IMR-90 (cell line): ENCODE measurements at regions not wholly inside any gene's neighbourhood (a gene's known extent, or its start where the extent isn't known, plus 50 kb on each side); places are given as distances from the start of the nearest gene placed in this dataset.

Experiments used
- ATAC-seq: fragments of 200-7000 bp; cut with Tn5 transposase; 2 replicates; pipeline ENCODE4 v1.9.1; 2020; ENCODE audit warnings: low read depth, mild to moderate bottlenecking, moderate library complexity
- BruUV-seq: library from RNA; stranded (reverse); fragments of 400-500 nt; replicated peaks from 2 replicates; lab custom pipeline; 2021; lab: Mats Ljungman, UMichigan
- CTCF ChIA-PET: fragments of 300-600 bp; formaldehyde crosslinking; extraction: SDS; loops from one replicate; lab custom pipeline; 2021; ENCODE audit warnings: antibody characterized with exemption; lab: Yijun Ruan, JAX
- POLR2A ChIA-PET: fragments of 300-600 bp; sonication (Branson Sonifier 250); formaldehyde crosslinking; loops from one replicate; lab custom pipeline; 2022; ENCODE audit warnings: antibody characterized with exemption; ENCODE audit not compliant: unreplicated experiment; lab: Charles Lee
- DNase-seq: peaks from one replicate; pipeline ENCODE4 v3.0.0; 2013
- H2AFZ ChIP-seq: replicated peaks from 2 replicates; pipeline ENCODE3; 2013; ENCODE audit warnings: low read length, mild to moderate bottlenecking; ENCODE audit not compliant: poor library complexity
- H2AK5ac ChIP-seq: 2 replicates; pipeline ENCODE4 v1.6.1; 2013; ENCODE audit warnings: low read depth, low read length, inconsistent platforms
- H2AK9ac ChIP-seq: replicated peaks from 2 replicates; pipeline ENCODE3; 2013; ENCODE audit warnings: mild to moderate bottlenecking, low read depth, low read length, moderate library complexity; ENCODE audit not compliant: poor library complexity
- H2BK120ac ChIP-seq: 2 replicates; pipeline ENCODE4 v1.6.1; 2013; ENCODE audit warnings: low read depth, low read length, inconsistent platforms
- H2BK15ac ChIP-seq: 3 replicates; pipeline ENCODE4 v1.6.1; 2013; ENCODE audit warnings: low read depth, low read length, inconsistent platforms
- H2BK20ac ChIP-seq: 2 replicates; pipeline ENCODE4 v1.6.1; 2013; ENCODE audit warnings: low read depth, mild to moderate bottlenecking, inconsistent platforms, low read length, moderate library complexity
- H2BK5ac ChIP-seq: 2 replicates; pipeline ENCODE4 v1.6.1; 2013; ENCODE audit warnings: mild to moderate bottlenecking, low read depth, low read length, inconsistent platforms; ENCODE audit not compliant: poor library complexity, severe bottlenecking
- H3K14ac ChIP-seq: replicated peaks from 2 replicates; pipeline ENCODE4 v1.6.1; 2013; ENCODE audit warnings: low read depth, low read length, inconsistent platforms
- H3K18ac ChIP-seq: 2 replicates; pipeline ENCODE4 v1.6.1; 2013; ENCODE audit warnings: low read depth, low read length, control low read depth
- H3K23ac ChIP-seq: 2 replicates; pipeline ENCODE4 v1.6.1; 2013; ENCODE audit warnings: low read depth, low read length, inconsistent platforms
- H3K27ac ChIP-seq: 2 replicates; pipeline ENCODE4 v1.5.1; 2013; ENCODE audit warnings: mild to moderate bottlenecking, control low read depth, low read length; ENCODE audit not compliant: insufficient read depth
- H3K27me3 ChIP-seq: 2 replicates; pipeline ENCODE4 v1.6.1; 2013; ENCODE audit warnings: low read length; ENCODE audit not compliant: control insufficient read depth, insufficient read depth
- H3K36me3 ChIP-seq: 2 replicates; pipeline ENCODE4 v1.6.1; 2013; ENCODE audit warnings: low read length, mixed read lengths; ENCODE audit not compliant: control insufficient read depth, insufficient read depth
- H3K4ac ChIP-seq: 2 replicates; pipeline ENCODE4 v1.6.1; 2013; ENCODE audit warnings: low read depth, low read length, inconsistent platforms
- H3K4me1 ChIP-seq: 2 replicates; pipeline ENCODE4 v1.6.1; 2013; ENCODE audit warnings: low read length, mixed read lengths; ENCODE audit not compliant: control insufficient read depth, insufficient read depth
- H3K4me2 ChIP-seq: 2 replicates; pipeline ENCODE4 v1.6.1; 2013; ENCODE audit warnings: low read depth, mild to moderate bottlenecking, control low read depth, low read length, moderate library complexity
- H3K4me3 ChIP-seq: 2 replicates; pipeline ENCODE4 v1.5.1; 2013; ENCODE audit warnings: low read depth, mild to moderate bottlenecking, control low read depth, low read length, moderate library complexity; ENCODE audit not compliant: insufficient read depth
- H3K56ac ChIP-seq: 2 replicates; pipeline ENCODE4 v1.6.1; 2013; ENCODE audit warnings: low read length, inconsistent platforms; ENCODE audit not compliant: insufficient read depth; ENCODE audit errors: extremely low read depth
- H3K79me1 ChIP-seq, 2 experiments: 2 replicates each; pipeline ENCODE4 v1.6.1; 2013; ENCODE audit warnings: low read length in 2 of 2, inconsistent platforms in 1 of 2, low read depth in 1 of 2
- H3K9ac ChIP-seq: 2 replicates; pipeline ENCODE4 v1.6.1; 2013; ENCODE audit warnings: low read depth, low read length, control low read depth
- H3K9me1 ChIP-seq: 2 replicates; pipeline ENCODE4 v1.6.1; 2013; ENCODE audit warnings: low read length, inconsistent platforms; ENCODE audit not compliant: insufficient read depth
- H3K9me3 ChIP-seq: 2 replicates; pipeline ENCODE4 v1.6.1; 2013; ENCODE audit warnings: low read length; ENCODE audit not compliant: control insufficient read depth, insufficient read depth
- H4K20me1 ChIP-seq: 2 replicates; pipeline ENCODE4 v1.6.1; 2013; ENCODE audit warnings: low read length, inconsistent platforms; ENCODE audit not compliant: insufficient read depth
- H4K5ac ChIP-seq: 2 replicates; pipeline ENCODE4 v1.6.1; 2013; ENCODE audit warnings: mild to moderate bottlenecking, low read depth, low read length, control low read depth
- H4K8ac ChIP-seq, 2 experiments: 2 replicates each; pipeline ENCODE4 v1.6.1; 2013; ENCODE audit warnings: low read depth in 2 of 2, low read length in 2 of 2, control low read depth in 1 of 2, inconsistent platforms in 1 of 2
- H4K91ac ChIP-seq: 2 replicates; pipeline ENCODE4 v1.6.1; 2013; ENCODE audit warnings: low read depth, low read length, inconsistent platforms; ENCODE audit not compliant: insufficient read depth
- BHLHE40 ChIP-seq: fragments of 150-350 bp; IDR thresholded peaks from 2 replicates; pipeline ENCODE4 v1.6.1; 2016; ENCODE audit warnings: mild to moderate bottlenecking, low read depth, low read length
- CEBPB ChIP-seq: IDR thresholded peaks from 2 replicates; pipeline ENCODE4 v1.6.1; 2012; ENCODE audit warnings: low read depth, low read length, improper control_type of control experiment
- CTCF ChIP-seq: conservative IDR thresholded peaks from 2 replicates; pipeline ENCODE4 v1.5.1; 2012; ENCODE audit warnings: mild to moderate bottlenecking, low read depth, low read length, improper control_type of control experiment
- FOS ChIP-seq: fragments of 150-350 bp; IDR thresholded peaks from 2 replicates; pipeline ENCODE4 v1.6.1; 2016; ENCODE audit warnings: low read depth, low read length
- MAFK ChIP-seq: IDR thresholded peaks from 2 replicates; pipeline ENCODE4 v1.6.1; 2012; ENCODE audit warnings: low read depth, low read length, improper control_type of control experiment
- MAZ ChIP-seq: IDR thresholded peaks from 2 replicates; pipeline ENCODE4 v1.6.1; 2012; ENCODE audit warnings: low read depth, mild to moderate bottlenecking, low read length, improper control_type of control experiment, moderate library complexity, borderline replicate concordance
- MXI1 ChIP-seq: IDR thresholded peaks from 2 replicates; pipeline ENCODE4 v1.6.1; 2012; ENCODE audit warnings: low read depth, mild to moderate bottlenecking, low read length, moderate library complexity, borderline replicate concordance
- NFE2L2 ChIP-seq: fragments of 150-350 bp; IDR thresholded peaks from 2 replicates; pipeline ENCODE4 v1.6.1; 2016; ENCODE audit warnings: low read depth, mild to moderate bottlenecking, low read length
- RCOR1 ChIP-seq: IDR thresholded peaks from 2 replicates; pipeline ENCODE4 v1.6.1; 2012; ENCODE audit warnings: mild to moderate bottlenecking, low read length, improper control_type of control experiment; ENCODE audit not compliant: insufficient replicate concordance
- RFX5 ChIP-seq: IDR thresholded peaks from 2 replicates; pipeline ENCODE4 v1.8.0; 2012; ENCODE audit warnings: low read depth, mild to moderate bottlenecking, low read length, moderate library complexity
- SMC3 ChIP-seq: fragments of 150-350 bp; IDR thresholded peaks from 2 replicates; pipeline ENCODE4 v1.6.1; 2016; ENCODE audit warnings: low read depth, mild to moderate bottlenecking, antibody characterized with exemption, low read length, moderate library complexity
- WGBS, 2 experiments: methylation state at CpG; one replicate each; pipeline versions ENCODE4 v1.1.5 to v1.1.7; 2013; ENCODE audit warnings: missing lambda C conversion rate in 2 of 2; ENCODE audit not compliant: insufficient read length in 1 of 2; ENCODE audit errors: extremely low coverage in 2 of 2; 5-methylcytosine and 5-hydroxymethylcytosine counted together
- dilution Hi-C: fragments of 300-500 bp; cut with HindIII; formaldehyde crosslinking; loops from one replicate; pipeline ENCODE4 v1.14.3; 2018; ENCODE audit warnings: low sequenced_read_pairs; ENCODE audit not compliant: unreplicated experiment
- in situ Hi-C: fragments of 300-500 bp; cut with MboI; formaldehyde crosslinking; loops from 3 replicates; pipeline ENCODE4 v1.14.3; 2019; ENCODE audit warnings: low sequenced_read_pairs, inconsistent platforms, mixed read lengths
- intact Hi-C: fragments of 100-400 bp; cut with micrococcal nuclease; formaldehyde crosslinking; loops from 2 replicates; pipeline ENCODE4 v1.10.0; 2022

GRCh38 chr9:115198001-115198400, 80.0 kb upstream of the TNC start:
- H3K4me2 ChIP-seq: no peak overlapping the region
- H4K8ac ChIP-seq: 0 out of 4 replicates have a peak overlapping the region, but pooled peaks of 1 of the 2 experiments have one; percentile 16
- H2AFZ ChIP-seq: no peak overlapping the region
- no TSS peak for BruUV-seq
- H2BK5ac ChIP-seq: no peak overlapping the region
- H3K56ac ChIP-seq: no peak overlapping the region
- H3K27me3 ChIP-seq: no peaks in the 10 kb centered on the region
- peaks cover 2% of the 10 kb centered on the region for H3K9me3 ChIP-seq
- H4K5ac ChIP-seq: no peak overlapping the region
- no peak overlapping the region for H3K27ac ChIP-seq
- no peak overlapping the region for H3K4me3 ChIP-seq
- POLR2A ChIA-PET: interaction anchor here (0.6 to 1.0 kb wide), 2 partner anchors 9 to 30 kb away, joined by 3 to 13 read pairs; no protein-coding TSS in a partner anchor
- H3K9me1 ChIP-seq: peaks cover 5% of the 10 kb centered on the region; the same call in 1 of the 2 replicates
- in situ Hi-C loops (no loop called here), intact Hi-C loops (no loop called here), dilution Hi-C loops (no loop called here)
- peak overlapping the region; percentile 55; the same call in 1 of the 2 replicates for H3K18ac ChIP-seq
- WGBS, 2 experiments: no CpG with 5 or more reads among the region's 4 CpGs
- H4K91ac ChIP-seq: no peak overlapping the region
- no peak overlapping the region for H3K23ac ChIP-seq
- H3K9ac ChIP-seq: no peak overlapping the region
- no peaks in the 10 kb centered on the region for H3K79me1 ChIP-seq
- CTCF ChIA-PET: no interaction called here
- no peak overlapping the region for H3K14ac ChIP-seq
- H2BK15ac ChIP-seq: peak overlapping the region; percentile 4; the same call in 1 of the 3 replicates
- H3K36me3 ChIP-seq: no peaks in the 10 kb centered on the region
- DNase-seq (peak; percentile 79), ATAC-seq (peak; percentile 78)
- no peaks in the 10 kb centered on the region for H4K20me1 ChIP-seq
- 0 out of 2 replicates have a peak overlapping the region, but pooled peaks have one; percentile 5 for H2AK5ac ChIP-seq
- H3K4me1 ChIP-seq: peaks cover 6% of the 10 kb centered on the region
- H2AK9ac ChIP-seq: no peak overlapping the region
- 0 out of 2 replicates have a peak overlapping the region, but pooled peaks have one; percentile 5 for H2BK20ac ChIP-seq
- peak; percentile 46; the same call in 1 of the 2 replicates for TF ChIP-seq MXI1
- peak; percentile 4; the same call in 1 of the 2 replicates for TF ChIP-seq SMC3
- TF ChIP-seq FOS: peak; percentile 74
- no peak for TF ChIP-seq RFX5
- TF ChIP-seq CTCF: no peak
- TF ChIP-seq RCOR1: no peak
- TF ChIP-seq MAZ: no peak
- peak; percentile 62; the same call in 1 of the 2 replicates for TF ChIP-seq NFE2L2
- no peak for TF ChIP-seq CEBPB
- TF ChIP-seq MAFK: peak; percentile 18; the same call in 1 of the 2 replicates
- peak; percentile 82 for TF ChIP-seq BHLHE40
- H2BK120ac ChIP-seq: peak overlapping the region; percentile 20; the same call in 1 of the 2 replicates
- peak overlapping the region; percentile 38; the same call in 1 of the 2 replicates for H3K4ac ChIP-seq
